Ovary (tissue), 7 donors: ENCODE measurements at regions not wholly inside any gene's neighbourhood (a gene's known extent, or its start where the extent isn't known, plus 50 kb on each side); places are given as distances from the start of the nearest gene placed in this dataset.
"Not testable (repeated sequence)": the region's sequence is repeated elsewhere in the genome, so short reads cannot be mapped to it uniquely, and the experiment has no call there.

ENCODE experiments used
- DNase-seq, 5 donors: peaks; one replicate each; pipeline ENCODE4 v3.0.0-alpha.2; 2019 to 2020
- H3K27ac ChIP-seq, 2 donors: fragments of 200-600 bp; one replicate each; pipeline versions ENCODE4 v1.5.1 to v1.8.0; 2019 to 2022
- H3K27me3 ChIP-seq: fragments of 200-600 bp; one replicate; pipeline ENCODE4 v1.8.0; 2022
- H3K36me3 ChIP-seq: fragments of 200-600 bp; sonication (generic); one replicate; pipeline ENCODE4 v1.5.1; 2019
- H3K4me1 ChIP-seq: one replicate; pipeline ENCODE4 v1.8.1; 2013; ENCODE audit warnings: mild to moderate bottlenecking, moderate library complexity; ENCODE audit not compliant: insufficient read depth
- H3K4me3 ChIP-seq: fragments of 200-600 bp; sonication (generic); one replicate; pipeline ENCODE4 v1.5.1; 2017
- H3K9me3 ChIP-seq, 2 donors: fragments of 200-600 bp in 1 of 2; sonication (generic) in 1 of 2; one replicate each; pipeline versions ENCODE4 v1.5.1 to v1.8.1; 2013 to 2019; ENCODE audit warnings: mild to moderate bottlenecking in 1 of 2, moderate library complexity in 1 of 2
- EP300 ChIP-seq: sonication (generic); formaldehyde crosslinking; IDR thresholded peaks from one replicate; pipeline ENCODE4 v1.6.1; 2017; ENCODE audit warnings: antibody characterized with exemption
- POLR2A ChIP-seq: fragments of 450-650 bp; IDR thresholded peaks from one replicate; pipeline ENCODE4 v1.6.1; 2017; ENCODE audit warnings: antibody characterized with exemption, mild to moderate bottlenecking, moderate library complexity
- WGBS, 3 donors: extraction: QIAGEN DNeasy Blood & Tissue Kit in 1 of 3; methylation state at CpG; one replicate each; pipeline versions ENCODE4 v1.1.5 to v1.1.7; 2013 to 2017; 5-methylcytosine and 5-hydroxymethylcytosine counted together
- intact Hi-C, 4 donors: fragments of 100-400 bp; cut with DNase I; formaldehyde crosslinking; loops; one replicate each; pipeline versions ENCODE4 v1.11.0 to v1.15.1; 2022 to 2023
- TF ChIP-seq, protein P1 (sequence below), 3 donors: fragments of 450-650 bp in 2 of 3; fragments of 200-600 bp in 1 of 3; IDR thresholded peaks; one replicate each; pipeline versions ENCODE4 v1.5.1 to v1.8.0; 2016 to 2022; ENCODE audit warnings: antibody characterized with exemption in 3 of 3, mild to moderate bottlenecking in 1 of 3
- donor health status: DM: no; HTN: no; CAD: no; lungs with moderate emphysema.
- donor health status: DM: no; HTN: no; CAD: no.
- donor health status: Bipolar disorder and iron deficiency.
- donor health status: DM: no; HTN: no; CAD: no.
- donor health status: DM: yes; HTN: yes; CAD: no.

DNA sequence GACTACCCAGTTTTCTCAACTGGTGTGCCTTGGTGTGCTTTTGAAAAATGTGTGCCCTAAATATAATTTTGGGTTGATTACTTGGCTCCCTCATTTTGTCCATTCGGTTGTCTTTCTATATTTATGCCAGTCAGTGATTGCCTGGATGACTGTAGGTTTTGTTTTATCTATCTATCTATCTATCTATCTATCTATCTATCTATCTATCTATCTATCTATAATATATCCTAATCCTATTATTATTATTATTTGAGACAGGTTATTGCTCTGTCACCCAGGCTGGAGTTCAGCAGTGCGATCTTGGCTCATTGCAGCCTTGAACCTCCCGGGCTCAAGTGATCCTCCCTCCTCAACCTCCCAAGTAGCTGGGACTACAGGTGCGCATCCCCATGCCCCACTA, 111.4 kb upstream of the GRK3 start:
- WGBS, 3 donors: 90 to 92% (median 90%) methylated on average over 4 of the region's 4 CpGs
- no peaks in the 10 kb centered on the region for H3K9me3 ChIP-seq
- H3K27ac ChIP-seq: no peak overlapping the region
- H3K36me3 ChIP-seq: no peaks in the 10 kb centered on the region
- DNase-seq: no peak
- TF ChIP-seq EP300 (no peak), POLR2A (no peak)
- TF ChIP-seq, protein P1, sequence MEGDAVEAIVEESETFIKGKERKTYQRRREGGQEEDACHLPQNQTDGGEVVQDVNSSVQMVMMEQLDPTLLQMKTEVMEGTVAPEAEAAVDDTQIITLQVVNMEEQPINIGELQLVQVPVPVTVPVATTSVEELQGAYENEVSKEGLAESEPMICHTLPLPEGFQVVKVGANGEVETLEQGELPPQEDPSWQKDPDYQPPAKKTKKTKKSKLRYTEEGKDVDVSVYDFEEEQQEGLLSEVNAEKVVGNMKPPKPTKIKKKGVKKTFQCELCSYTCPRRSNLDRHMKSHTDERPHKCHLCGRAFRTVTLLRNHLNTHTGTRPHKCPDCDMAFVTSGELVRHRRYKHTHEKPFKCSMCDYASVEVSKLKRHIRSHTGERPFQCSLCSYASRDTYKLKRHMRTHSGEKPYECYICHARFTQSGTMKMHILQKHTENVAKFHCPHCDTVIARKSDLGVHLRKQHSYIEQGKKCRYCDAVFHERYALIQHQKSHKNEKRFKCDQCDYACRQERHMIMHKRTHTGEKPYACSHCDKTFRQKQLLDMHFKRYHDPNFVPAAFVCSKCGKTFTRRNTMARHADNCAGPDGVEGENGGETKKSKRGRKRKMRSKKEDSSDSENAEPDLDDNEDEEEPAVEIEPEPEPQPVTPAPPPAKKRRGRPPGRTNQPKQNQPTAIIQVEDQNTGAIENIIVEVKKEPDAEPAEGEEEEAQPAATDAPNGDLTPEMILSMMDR (IDR thresholded peaks at IDR 0.05): no peak
- intact Hi-C loops: no loop called here
- peaks cover 8% of the 10 kb centered on the region for H3K4me1 ChIP-seq
- H3K27me3 ChIP-seq: no peaks in the 10 kb centered on the region
- H3K4me3 ChIP-seq: no peak overlapping the region

DNA sequence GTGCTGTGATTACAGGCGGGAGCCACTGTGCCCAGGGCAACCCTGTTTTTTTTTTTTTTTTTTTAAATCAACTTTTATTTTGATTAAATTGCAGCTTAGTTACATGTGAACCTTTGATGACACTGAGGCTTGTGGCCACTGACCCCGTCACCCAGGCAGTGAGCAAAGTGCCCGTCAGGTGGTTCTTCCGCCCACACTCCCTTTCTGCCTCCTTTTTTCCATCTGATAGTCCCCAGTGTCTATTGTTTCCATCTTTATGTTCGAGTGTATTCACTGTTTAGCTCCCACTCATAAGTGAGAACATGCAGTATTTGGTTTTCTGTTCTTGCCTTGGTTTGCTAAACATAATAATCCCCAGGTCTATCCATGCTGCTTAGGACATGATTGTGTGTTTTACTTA, 110.9 kb upstream of the GRK3 start:
- H3K36me3 ChIP-seq: no peaks in the 10 kb centered on the region
- no peaks in the 10 kb centered on the region for H3K9me3 ChIP-seq
- WGBS, 3 donors: 87 to 90% (median 88%) methylated on average over 5 of the region's 5 CpGs
- no peaks in the 10 kb centered on the region for H3K27me3 ChIP-seq
- no peak for DNase-seq
- TF ChIP-seq EP300 (no peak), POLR2A (no peak)
- TF ChIP-seq, protein P1 (IDR thresholded peaks at IDR 0.05): no peak
- H3K27ac ChIP-seq: no peak overlapping the region
- H3K4me1 ChIP-seq: peaks cover 8% of the 10 kb centered on the region
- H3K4me3 ChIP-seq: no peak overlapping the region
- intact Hi-C loops: no loop called here

DNA sequence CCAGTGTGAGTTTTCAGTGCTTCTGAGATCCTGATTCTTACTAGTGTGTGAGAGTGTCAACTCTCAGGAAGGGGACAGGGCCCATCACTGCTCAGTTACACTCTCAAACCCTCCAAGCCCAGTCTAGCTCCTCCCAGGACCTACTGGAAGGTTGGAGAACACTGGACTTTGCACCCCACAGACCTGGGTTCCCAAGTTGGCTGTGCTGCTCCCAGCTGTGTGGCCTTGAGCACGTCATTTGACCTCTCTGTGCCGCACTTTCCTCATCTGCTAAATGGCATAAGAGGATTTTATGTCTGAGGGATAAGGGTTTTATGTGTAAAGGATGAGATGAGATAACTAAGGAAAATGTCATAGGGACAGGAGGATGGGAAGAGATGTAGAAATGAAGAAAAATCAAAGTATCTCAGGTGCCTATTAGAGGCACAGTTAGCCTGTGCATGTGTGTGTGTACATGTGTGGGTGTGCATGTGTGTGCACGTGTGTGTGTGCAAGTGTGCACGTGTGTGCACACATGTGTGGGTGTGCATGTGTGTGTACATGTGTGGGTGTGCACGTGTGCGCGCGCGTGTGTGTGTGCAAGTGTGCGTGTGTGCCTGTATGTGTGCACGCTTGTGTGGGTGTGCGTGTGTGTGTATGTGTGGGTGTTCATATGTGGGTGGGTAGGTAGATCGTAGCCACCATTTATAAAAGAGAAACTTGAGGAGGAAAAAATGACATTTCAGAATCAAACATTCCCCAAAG, 108.0 kb upstream of the GRK3 start:
- H3K27me3 ChIP-seq, H3K36me3 ChIP-seq, H3K4me3 ChIP-seq, H3K27ac ChIP-seq, H3K4me1 ChIP-seq, H3K9me3 ChIP-seq, intact Hi-C loops, DNase-seq: not testable (repeated sequence)
- WGBS, 3 donors: 80 to 90% (median 81%) methylated on average over 13 of the region's 13 CpGs

DNA sequence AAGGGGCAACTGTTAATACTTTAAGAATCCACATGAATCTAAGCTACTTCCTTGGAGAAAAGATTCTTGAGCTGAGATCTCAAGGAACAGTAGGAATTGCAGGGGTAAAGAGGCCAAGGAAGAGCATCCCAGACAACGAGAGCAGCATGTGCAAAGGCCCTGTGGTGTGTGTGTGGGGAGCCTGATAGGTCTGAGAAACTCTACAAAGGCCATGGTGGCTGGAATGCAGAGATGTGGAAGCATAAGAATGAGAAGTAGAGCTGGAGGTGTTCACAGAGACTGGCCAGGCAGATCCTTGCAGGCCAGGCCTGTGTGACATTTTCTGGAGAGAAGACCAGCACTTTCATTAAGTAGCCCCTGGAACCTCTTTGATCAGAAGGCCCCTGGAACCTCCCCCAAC, 105.8 kb upstream of the GRK3 start:
- H3K27ac ChIP-seq, H3K9me3 ChIP-seq, H3K4me1 ChIP-seq, intact Hi-C loops, H3K4me3 ChIP-seq, H3K36me3 ChIP-seq, H3K27me3 ChIP-seq, DNase-seq: not testable (repeated sequence)
- 86 to 96% (median 89%) methylated on average over 1 of the region's 1 CpG for WGBS, 3 donors

DNA sequence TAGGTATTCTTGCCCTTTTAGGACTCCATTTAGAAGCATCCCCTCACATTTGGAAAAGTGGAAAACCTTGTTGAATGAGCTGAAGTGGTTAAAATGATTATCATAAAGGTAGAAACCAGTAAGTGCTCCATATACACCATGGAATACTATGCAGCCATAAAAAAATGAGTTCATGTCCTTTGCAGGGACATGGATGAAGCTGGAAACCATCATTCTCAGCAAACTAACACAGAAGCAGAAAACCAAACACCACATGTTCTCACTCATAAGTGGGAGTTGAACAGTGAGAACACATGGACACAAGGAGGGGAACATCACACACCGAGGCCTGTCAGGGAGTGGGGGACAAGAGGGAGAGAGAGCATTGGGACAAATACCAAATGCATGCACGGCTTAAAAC, 103.8 kb upstream of the GRK3 start:
- not testable (repeated sequence) for H3K4me3 ChIP-seq, H3K36me3 ChIP-seq, H3K4me1 ChIP-seq, H3K27me3 ChIP-seq, H3K27ac ChIP-seq, H3K9me3 ChIP-seq, DNase-seq
- intact Hi-C loops: loop anchor here (5.0 kb wide), 2 partner anchors 242 to 312 kb away; no protein-coding TSS in a partner anchor
- WGBS, 3 donors: 55 to 63% (median 62%) methylated on average over 2 of the region's 2 CpGs

DNA sequence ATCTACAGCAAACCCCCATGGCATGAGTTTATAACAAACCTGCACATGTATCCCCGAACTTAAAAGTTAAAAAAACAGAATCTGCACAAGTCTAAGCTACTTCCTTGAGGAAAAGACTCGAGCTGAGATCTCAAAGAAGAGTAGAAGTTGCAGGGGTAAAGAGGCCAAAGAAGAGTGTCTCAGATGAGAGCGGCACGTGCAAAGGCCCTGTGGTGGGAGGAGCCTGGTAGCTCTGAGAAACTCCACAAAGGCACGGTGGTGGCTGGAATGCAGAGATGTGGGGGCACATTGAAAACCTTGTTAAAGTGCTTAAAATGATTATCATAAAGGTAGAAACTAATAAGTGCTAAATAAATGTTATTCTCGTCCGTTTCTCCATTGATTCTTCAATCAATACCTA, 103.2 kb upstream of the GRK3 start:
- Histone ChIP-seq H3K27me3 (no peaks in the 10 kb centered on the region), H3K36me3 (no peaks in the 10 kb centered on the region), H3K27ac (no peak overlapping the region), H3K9me3 (no peaks in the 10 kb centered on the region), H3K4me1 (no peaks in the 10 kb centered on the region), H3K4me3 (no peak overlapping the region)
- intact Hi-C loops: loop anchor here (5.0 kb wide), 2 partner anchors 241 to 311 kb away; no protein-coding TSS in a partner anchor
- WGBS, 3 donors: 87 to 91% (median 89%) methylated on average over 7 of the region's 7 CpGs
- TF ChIP-seq, protein P1 (IDR thresholded peaks at IDR 0.05): no peak
- TF ChIP-seq POLR2A (no peak), EP300 (no peak)
- DNase-seq: no peak
